DMS114 treated with DMSO at 0.1 percent for 48 hours (cell line): ENCODE measurements at regions not wholly inside any gene's neighbourhood (a gene's known extent, or its start where the extent isn't known, plus 50 kb on each side); places are given as distances from the start of the nearest gene placed in this dataset.

Experiments used
- DNase-seq: peaks from one replicate; lab custom pipeline; 2025; ENCODE audit not compliant: unreplicated experiment; lab: John Stamatoyannopoulos, UW

GRCh38 chr14:97414718-97415098, 617.5 kb downstream of the VRK1 start:
- DNase-seq = no peak

- no peak for DNase-seq
These were observed 618.7 kb downstream of the VRK1 start for GRCh38 chr14:97415907-97416306.

- DNase-seq = no peak
These were observed 619.4 kb downstream of the VRK1 start for GRCh38 chr14:97416550-97416949.

- DNase-seq = no peak
These were observed 620.1 kb downstream of the VRK1 start for GRCh38 chr14:97417331-97417730.

GRCh38 chr14:97420211-97420610, 623.0 kb downstream of the VRK1 start:
- no peak for DNase-seq

GRCh38 chr14:97426776-97427175, 629.6 kb downstream of the VRK1 start:
- DNase-seq = no peak

- DNase-seq = no peak
These were observed 631.7 kb downstream of the VRK1 start for GRCh38 chr14:97428808-97429440.

- DNase-seq = no peak
These were observed 635.4 kb downstream of the VRK1 start for GRCh38 chr14:97432586-97432985.

GRCh38 chr14:97441740-97442362, 644.7 kb downstream of the VRK1 start:
- DNase-seq = no peak

- DNase-seq = no peak
These were observed 645.2 kb downstream of the VRK1 start for GRCh38 chr14:97442363-97442762.

- DNase-seq = no peak
These were observed 646.2 kb downstream of the VRK1 start for GRCh38 chr14:97443412-97443811.

GRCh38 chr14:97444248-97444647, 647.1 kb downstream of the VRK1 start:
- DNase-seq = no peak

GRCh38 chr14:97445367-97445766, 648.2 kb downstream of the VRK1 start:
- no peak for DNase-seq

- no peak for DNase-seq
These were observed 648.9 kb downstream of the VRK1 start for GRCh38 chr14:97446087-97446486.

GRCh38 chr14:97452314-97452713, 655.1 kb downstream of the VRK1 start:
- DNase-seq = no peak

- no peak for DNase-seq
These were observed 656.8 kb downstream of the VRK1 start for GRCh38 chr14:97453991-97454390.

GRCh38 chr14:97456462-97456861, 659.3 kb downstream of the VRK1 start:
- DNase-seq = no peak

GRCh38 chr14:97456958-97457357, 659.8 kb downstream of the VRK1 start:
- no peak for DNase-seq

- no peak for DNase-seq
These were observed 660.4 kb downstream of the VRK1 start for GRCh38 chr14:97457575-97458085.

- DNase-seq = no peak
These were observed 661.1 kb downstream of the VRK1 start for GRCh38 chr14:97458255-97458654.

- no peak for DNase-seq
These were observed 661.7 kb downstream of the VRK1 start for GRCh38 chr14:97458661-97459579.

GRCh38 chr14:97462081-97462480, 664.9 kb downstream of the VRK1 start:
- DNase-seq = no peak
